Trophoblast cell (in vitro differentiated cells and primary cell): ENCODE measurements at regions not wholly inside any gene's neighbourhood (a gene's known extent, or its start where the extent isn't known, plus 50 kb on each side); places are given as distances from the start of the nearest gene placed in this dataset.

Experiments used
- DNase-seq, 2 donors: peaks; one replicate each; pipeline ENCODE4 v3.0.0-alpha.2; 2016
- H2AFZ ChIP-seq: 2 replicates; pipeline ENCODE4 v1.6.1; 2013; ENCODE audit warnings: low read length, moderate library complexity, mild to moderate bottlenecking; ENCODE audit not compliant: insufficient read depth, poor library complexity
- H2AK5ac ChIP-seq: 2 replicates; pipeline ENCODE4 v1.6.1; 2013; ENCODE audit warnings: mild to moderate bottlenecking, low read length
- H2BK120ac ChIP-seq: 2 replicates; pipeline ENCODE4 v1.6.1; 2013; ENCODE audit warnings: low read length, mild to moderate bottlenecking, moderate library complexity; ENCODE audit not compliant: insufficient read depth, poor library complexity
- H2BK12ac ChIP-seq: 2 replicates; pipeline ENCODE4 v1.6.1; 2013; ENCODE audit warnings: mild to moderate bottlenecking, low read length, moderate library complexity
- H2BK5ac ChIP-seq: 2 replicates; pipeline ENCODE4 v1.6.1; 2013; ENCODE audit warnings: low read length, low read depth, moderate library complexity, mild to moderate bottlenecking; ENCODE audit not compliant: poor library complexity
- H3K14ac ChIP-seq: 2 replicates; pipeline ENCODE4 v1.6.1; 2013; ENCODE audit warnings: mild to moderate bottlenecking, low read length
- H3K18ac ChIP-seq: 2 replicates; pipeline ENCODE4 v1.6.1; 2013; ENCODE audit warnings: mild to moderate bottlenecking, low read length
- H3K23ac ChIP-seq: 2 replicates; pipeline ENCODE4 v1.6.1; 2013; ENCODE audit warnings: low read length
- H3K27ac ChIP-seq: 2 replicates; pipeline ENCODE4 v1.5.1; 2013; ENCODE audit warnings: low read depth, mild to moderate bottlenecking, inconsistent platforms, low read length, moderate library complexity
- H3K27me3 ChIP-seq: 2 replicates; pipeline ENCODE4 v1.6.1; 2013; ENCODE audit warnings: inconsistent platforms, mild to moderate bottlenecking, low read length, moderate library complexity; ENCODE audit not compliant: insufficient read depth
- H3K36me3 ChIP-seq, 2 experiments: 1 replicate in 1 of 2; 2 replicates in 1 of 2; pipeline ENCODE4 v1.6.1; 2013; ENCODE audit warnings: low read length in 2 of 2, mild to moderate bottlenecking in 2 of 2, moderate library complexity in 1 of 2; ENCODE audit not compliant: insufficient read depth in 2 of 2, control insufficient read depth in 1 of 2
- H3K4ac ChIP-seq: 2 replicates; pipeline ENCODE4 v1.6.1; 2013; ENCODE audit warnings: low read depth, mild to moderate bottlenecking, low read length, moderate library complexity
- H3K4me1 ChIP-seq, 2 experiments: 1 replicate in 1 of 2; 2 replicates in 1 of 2; pipeline ENCODE4 v1.6.1; 2013; ENCODE audit warnings: low read length in 2 of 2, mild to moderate bottlenecking in 2 of 2, moderate library complexity in 1 of 2; ENCODE audit not compliant: insufficient read depth in 2 of 2, control insufficient read depth in 1 of 2
- H3K4me2 ChIP-seq: 2 replicates; pipeline ENCODE4 v1.6.1; 2013; ENCODE audit warnings: inconsistent platforms, mild to moderate bottlenecking, low read length, moderate library complexity
- H3K4me3 ChIP-seq: 2 replicates; pipeline ENCODE4 v1.5.1; 2013; ENCODE audit warnings: mild to moderate bottlenecking, low read depth, low read length, inconsistent platforms
- H3K79me1 ChIP-seq: one replicate; pipeline ENCODE4 v1.6.1; 2013; ENCODE audit warnings: low read length
- H3K79me2 ChIP-seq: 2 replicates; pipeline ENCODE4 v1.6.1; 2013; ENCODE audit warnings: low read length, mild to moderate bottlenecking; ENCODE audit not compliant: control insufficient read depth, insufficient read depth, poor library complexity
- H3K9ac ChIP-seq: 2 replicates; pipeline ENCODE4 v1.6.1; 2013; ENCODE audit warnings: mild to moderate bottlenecking, low read length
- H3K9me3 ChIP-seq: 2 replicates; pipeline ENCODE4 v1.6.1; 2013; ENCODE audit warnings: low read depth, mild to moderate bottlenecking, control low read depth, inconsistent platforms, low read length; ENCODE audit not compliant: insufficient read depth
- H4K12ac ChIP-seq: 2 replicates; pipeline ENCODE4 v1.6.1; 2013; ENCODE audit warnings: low read depth, mild to moderate bottlenecking, low read length, moderate library complexity
- H4K8ac ChIP-seq: 2 replicates; pipeline ENCODE4 v1.6.1; 2013; ENCODE audit warnings: low read depth, mild to moderate bottlenecking, low read length, moderate library complexity
- H4K91ac ChIP-seq: one replicate; pipeline ENCODE4 v1.6.1; 2013; ENCODE audit warnings: low read depth, mild to moderate bottlenecking, low read length, moderate library complexity
- WGBS: extraction: QIAGEN DNeasy Blood & Tissue Kit; methylation state at CpG from one replicate; pipeline ENCODE4 v1.1.7; 2013; ENCODE audit warnings: missing lambda C conversion rate; ENCODE audit not compliant: insufficient read length, insufficient coverage; ENCODE audit errors: extremely low coverage; 5-methylcytosine and 5-hydroxymethylcytosine counted together

GRCh38 chr5:124285733-124286132 is 460.7 kb downstream of the ZNF608 start:
- H2BK12ac ChIP-seq = no peak overlapping the region
- no peaks in the 10 kb centered on the region for H3K79me2 ChIP-seq
- no peak overlapping the region for H3K23ac ChIP-seq
- no peaks in the 10 kb centered on the region for H3K27me3 ChIP-seq
- H3K4me1 ChIP-seq = peaks cover 0 to 3% of the 10 kb centered on the region in 2 experiments
- no peak overlapping the region for H3K4me3 ChIP-seq
- no peak overlapping the region for H3K4ac ChIP-seq
- H3K18ac ChIP-seq = no peak overlapping the region
- no peak overlapping the region for H2BK5ac ChIP-seq
- DNase-seq = no peak
- no peak overlapping the region for H2BK120ac ChIP-seq
- H2AFZ ChIP-seq = no peak overlapping the region
- H3K4me2 ChIP-seq = no peak overlapping the region
- no peaks in the 10 kb centered on the region for H3K36me3 ChIP-seq
- H4K8ac ChIP-seq = no peak overlapping the region
- H3K9ac ChIP-seq = no peak overlapping the region
- H4K12ac ChIP-seq = no peak overlapping the region
- no peak overlapping the region for H3K27ac ChIP-seq
- H3K79me1 ChIP-seq = no peaks in the 10 kb centered on the region
- no peak overlapping the region for H4K91ac ChIP-seq
- no peak overlapping the region for H3K14ac ChIP-seq
- H2AK5ac ChIP-seq = no peak overlapping the region
- H3K9me3 ChIP-seq = no peaks in the 10 kb centered on the region
- no CpG with 5 or more reads among the region's 1 CpG for WGBS

GRCh38 chr5:124285071-124285470 is 461.4 kb downstream of the ZNF608 start:
- Histone ChIP-seq H3K23ac (no peak overlapping the region), H3K18ac (no peak overlapping the region), H3K79me2 (no peaks in the 10 kb centered on the region), H4K91ac (no peak overlapping the region), H3K27ac (no peak overlapping the region), H3K14ac (no peak overlapping the region), H3K36me3 (no peaks in the 10 kb centered on the region), H2AFZ (no peak overlapping the region), H3K9me3 (no peaks in the 10 kb centered on the region), H3K4me1 (peaks cover 0 to 3% of the 10 kb centered on the region in 2 experiments), H3K79me1 (no peaks in the 10 kb centered on the region), H3K4me3 (no peak overlapping the region), H3K9ac (no peak overlapping the region), H2BK5ac (no peak overlapping the region), H2BK120ac (no peak overlapping the region), H4K12ac (no peak overlapping the region), H3K4me2 (no peak overlapping the region), H3K4ac (no peak overlapping the region), H2AK5ac (no peak overlapping the region), H2BK12ac (no peak overlapping the region), H3K27me3 (no peaks in the 10 kb centered on the region), H4K8ac (no peak overlapping the region)
- no CpG with 5 or more reads among the region's 4 CpGs for WGBS
- no peak for DNase-seq

- H3K14ac ChIP-seq = no peak overlapping the region
- H2BK120ac ChIP-seq = no peak overlapping the region
- no peaks in the 10 kb centered on the region for H3K4me1 ChIP-seq
These were observed 463.4 kb downstream of the ZNF608 start for GRCh38 chr5:124283031-124283430.

GRCh38 chr5:124280079-124280478 is 466.4 kb downstream of the ZNF608 start:
- H4K8ac ChIP-seq = no peak overlapping the region

More at GRCh38 chr5:124283031-124283430, 463.4 kb downstream of the ZNF608 start:
- H3K36me3 ChIP-seq = no peaks in the 10 kb centered on the region
- H3K4me3 ChIP-seq = no peak overlapping the region
- H3K9ac ChIP-seq = no peak overlapping the region
- DNase-seq = no peak
- H3K79me2 ChIP-seq = no peaks in the 10 kb centered on the region
- H4K8ac ChIP-seq = no peak overlapping the region
- H3K4ac ChIP-seq = no peak overlapping the region
- H4K91ac ChIP-seq = no peak overlapping the region
- no peak overlapping the region for H4K12ac ChIP-seq
- no peak overlapping the region for H3K18ac ChIP-seq
- WGBS = no CpG with 5 or more reads among the region's 2 CpGs
- H3K9me3 ChIP-seq = no peaks in the 10 kb centered on the region
- H3K27ac ChIP-seq = no peak overlapping the region
- no peaks in the 10 kb centered on the region for H3K27me3 ChIP-seq
- no peak overlapping the region for H2BK12ac ChIP-seq
- no peak overlapping the region for H2AFZ ChIP-seq
- no peaks in the 10 kb centered on the region for H3K79me1 ChIP-seq
- no peak overlapping the region for H3K23ac ChIP-seq
- no peak overlapping the region for H2BK5ac ChIP-seq
- no peak overlapping the region for H3K4me2 ChIP-seq
- H2AK5ac ChIP-seq = no peak overlapping the region

More at GRCh38 chr5:124280079-124280478, 466.4 kb downstream of the ZNF608 start:
- Histone ChIP-seq H3K9me3 (no peaks in the 10 kb centered on the region), H3K9ac (no peak overlapping the region), H3K18ac (no peak overlapping the region), H3K14ac (no peak overlapping the region), H3K79me2 (no peaks in the 10 kb centered on the region), H3K27ac (no peak overlapping the region), H2BK120ac (no peak overlapping the region), H2BK5ac (no peak overlapping the region), H3K23ac (no peak overlapping the region), H2AFZ (no peak overlapping the region), H3K4me1 (no peaks in the 10 kb centered on the region), H3K79me1 (no peaks in the 10 kb centered on the region), H3K27me3 (no peaks in the 10 kb centered on the region), H3K36me3 (no peaks in the 10 kb centered on the region), H4K12ac (no peak overlapping the region), H3K4me2 (no peak overlapping the region), H3K4me3 (no peak overlapping the region), H4K91ac (no peak overlapping the region), H3K4ac (no peak overlapping the region), H2BK12ac (no peak overlapping the region), H2AK5ac (no peak overlapping the region)
- no CpG with 5 or more reads among the region's 4 CpGs for WGBS
- no peak for DNase-seq
